Activated CD8-positive, alpha-beta memory T cell treated with anti-CD3 and anti-CD28 coated beads, Interleukin-2, amount 50 U/mL, for 48 hours (primary cell): ENCODE measurements at regions not wholly inside any gene's neighbourhood (a gene's known extent, or its start where the extent isn't known, plus 50 kb on each side); places are given as distances from the start of the nearest gene placed in this dataset.

ENCODE experiments used
- DNase-seq: peaks from one replicate; pipeline ENCODE4 v3.0.0-alpha.2; 2020

DNA sequence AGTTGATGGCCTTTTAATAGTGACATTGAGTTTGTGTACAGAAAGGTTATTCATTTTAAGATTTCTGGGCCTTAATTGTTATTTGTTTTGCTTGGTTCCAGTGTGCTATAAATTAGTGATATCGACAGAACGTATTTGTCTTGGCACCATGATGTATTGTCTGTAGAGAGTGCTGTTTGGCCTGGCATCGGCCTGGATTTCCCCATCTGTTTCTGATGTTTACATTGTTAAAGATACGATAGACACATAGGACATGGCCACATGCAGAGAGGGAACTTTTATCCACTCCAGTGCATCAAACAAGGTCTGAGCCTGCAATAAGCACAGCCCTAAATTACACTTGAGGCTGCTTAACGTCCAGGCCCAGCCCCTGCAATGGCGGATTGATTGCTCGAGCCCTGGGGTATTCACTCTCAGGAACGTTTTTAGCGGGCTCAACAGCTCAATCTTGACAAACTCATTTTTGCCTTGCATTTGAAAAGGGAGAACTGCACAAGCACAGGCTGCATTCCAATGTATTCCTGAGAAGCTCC is 144.7 kb downstream of the SLC4A3 start:
- DNase-seq: no peak

- no peak for DNase-seq
Observed at GRCh38 chr2:219772697-219773096, 145.3 kb downstream of the SLC4A3 start.

GRCh38 chr2:219775506-219775905 is 148.1 kb downstream of the SLC4A3 start:
- no peak for DNase-seq

GRCh38 chr2:219777388-219777787 is 150.0 kb downstream of the SLC4A3 start:
- no peak for DNase-seq

GRCh38 chr2:219778189-219778588 is 150.8 kb downstream of the SLC4A3 start:
- DNase-seq: no peak

- no peak for DNase-seq
Observed at GRCh38 chr2:219782737-219783348, 155.4 kb downstream of the SLC4A3 start.

GRCh38 chr2:219783359-219783975 is 156.0 kb downstream of the SLC4A3 start:
- DNase-seq: no peak

GRCh38 chr2:219784178-219784577 is 156.7 kb downstream of the SLC4A3 start:
- no peak for DNase-seq

DNA sequence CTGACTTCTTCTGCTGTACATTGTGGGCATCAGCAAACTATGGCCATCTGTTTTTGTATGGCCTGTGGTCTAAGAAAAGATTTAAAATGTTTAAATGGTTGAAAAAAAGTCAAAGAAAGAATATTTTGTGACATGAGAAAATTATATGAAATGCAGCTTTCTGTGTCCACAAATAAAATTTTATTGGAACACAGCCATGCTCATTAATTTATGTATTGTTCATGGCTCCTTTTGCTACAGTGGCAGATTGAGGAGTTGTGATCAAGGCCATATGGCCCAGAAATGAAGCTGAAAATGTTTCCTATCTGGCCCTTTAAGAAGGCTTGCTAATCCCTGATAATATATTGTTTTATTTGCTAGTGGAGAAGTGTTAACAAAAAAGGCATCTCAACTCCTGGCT is 162.0 kb downstream of the SLC4A3 start:
- no peak for DNase-seq

GRCh38 chr2:219792446-219792845 is 165.0 kb downstream of the SLC4A3 start:
- no peak for DNase-seq

DNA sequence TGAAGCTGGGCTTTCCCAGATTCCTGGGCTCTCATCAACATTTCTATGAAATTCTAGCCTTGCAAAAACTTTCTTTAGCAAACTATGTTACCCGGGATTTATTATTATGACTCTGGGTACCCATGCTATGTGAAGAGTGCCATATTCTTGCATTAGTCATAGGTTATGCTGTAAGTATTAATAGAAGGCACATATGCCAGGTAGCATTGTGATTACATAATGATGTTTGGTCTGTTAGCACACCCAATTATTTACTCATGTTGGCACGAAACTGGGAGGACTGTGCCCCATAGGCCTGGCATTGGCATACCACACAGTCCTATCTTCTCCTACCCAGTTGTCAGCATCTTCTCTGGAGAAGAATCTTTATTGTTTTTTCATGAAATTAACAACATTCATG is 171.0 kb downstream of the SLC4A3 start:
- no peak for DNase-seq

- DNase-seq: no peak
Observed at GRCh38 chr2:219803294-219803693, 175.9 kb downstream of the SLC4A3 start.

DNA sequence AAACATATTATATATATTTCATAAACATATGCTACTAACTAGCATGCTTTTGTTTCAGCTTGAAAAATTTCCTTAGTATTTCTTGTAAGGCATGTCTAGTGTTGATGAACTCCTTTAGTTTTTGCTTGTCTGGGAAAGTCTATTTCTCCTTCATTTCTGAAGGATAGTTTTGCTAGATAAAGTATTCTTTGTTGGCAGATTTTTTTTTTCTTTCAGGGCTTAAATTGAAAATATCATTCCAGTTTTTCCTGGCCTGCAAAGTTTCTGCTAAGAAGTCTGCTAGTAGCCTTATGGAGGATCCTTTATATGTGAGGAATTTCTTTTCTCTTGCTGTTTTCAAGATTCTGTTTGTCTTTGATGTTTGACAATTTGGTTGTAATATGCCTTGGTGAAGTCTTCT is 183.5 kb downstream of the SLC4A3 start:
- DNase-seq: no peak

DNA sequence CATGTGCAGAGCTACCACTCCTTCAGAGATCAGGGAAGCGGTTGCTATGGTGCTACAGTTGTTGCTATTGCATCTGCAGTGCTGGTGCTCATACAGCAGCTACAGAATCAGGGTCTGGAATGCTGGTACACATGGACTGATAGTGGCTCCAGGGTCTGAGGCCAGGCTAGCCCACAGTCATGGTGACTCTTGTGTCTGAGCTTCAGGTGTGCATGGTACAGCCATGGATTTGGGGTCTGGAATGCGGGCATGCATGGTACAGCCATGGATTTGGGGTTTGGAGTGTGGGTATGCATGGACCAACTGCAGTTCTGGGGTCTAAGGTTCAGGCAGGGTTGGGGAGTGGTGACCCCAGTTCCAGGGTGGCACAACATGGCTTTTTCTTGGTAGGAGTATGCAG is 185.2 kb downstream of the SLC4A3 start:
- no peak for DNase-seq

GRCh38 chr2:219820767-219821166 is 193.3 kb downstream of the SLC4A3 start:
- DNase-seq: no peak

- no peak for DNase-seq
Observed at GRCh38 chr2:219823574-219823973, 196.1 kb downstream of the SLC4A3 start.

GRCh38 chr2:219824996-219825395 is 197.6 kb downstream of the SLC4A3 start:
- DNase-seq: no peak

DNA sequence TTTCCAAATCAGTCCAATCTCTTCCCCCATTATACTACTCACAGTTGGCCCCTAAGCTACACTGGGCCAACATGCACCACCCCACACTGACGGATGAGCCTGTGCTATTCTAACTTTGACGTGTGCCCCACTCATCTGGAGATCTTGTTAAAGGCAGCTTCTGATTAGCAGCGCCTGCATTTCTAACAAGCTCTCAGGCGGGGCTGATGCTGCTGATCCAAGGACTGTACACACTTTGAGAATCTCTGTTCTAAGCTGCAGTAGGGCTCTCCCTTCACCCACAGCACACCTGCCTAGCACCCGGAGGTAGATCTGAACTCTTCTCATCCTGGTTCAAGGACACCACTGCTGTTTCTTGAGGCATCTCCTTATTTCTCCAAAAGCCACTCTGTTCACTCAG is 200.7 kb downstream of the SLC4A3 start:
- DNase-seq: no peak

DNA sequence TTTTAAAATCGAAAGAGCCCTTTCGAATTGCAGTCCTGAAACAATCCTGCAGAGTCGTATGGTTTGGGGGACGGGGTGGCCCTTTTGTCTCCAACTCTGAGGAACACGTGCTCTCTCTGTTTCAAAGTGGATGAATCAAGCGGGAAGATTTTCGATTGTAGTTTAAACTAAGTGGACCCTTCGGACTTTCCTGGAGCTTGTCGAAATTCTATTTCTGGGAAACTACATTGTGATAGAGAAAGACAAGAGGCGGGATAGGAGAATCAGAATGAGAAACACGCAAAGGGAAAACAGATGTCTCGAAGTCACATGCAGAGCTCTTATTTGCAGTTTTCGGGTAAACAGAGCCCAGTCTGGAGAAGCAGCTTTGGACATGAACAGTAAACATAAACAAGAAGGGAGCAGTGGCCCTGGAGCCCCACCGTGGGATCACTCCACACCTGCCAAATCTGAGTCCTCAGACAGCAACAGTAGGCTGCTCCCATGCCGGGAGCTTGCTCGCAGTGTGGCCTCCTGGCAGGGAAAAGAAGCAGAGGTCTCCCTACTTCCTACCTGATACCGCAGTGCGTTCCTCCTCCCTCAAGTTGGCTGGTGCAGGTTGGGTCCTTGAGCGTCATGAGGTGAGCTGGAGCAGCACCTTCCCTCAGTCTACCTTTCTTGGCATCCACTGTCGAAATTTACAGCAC is 202.4 kb downstream of the SLC4A3 start:
- no peak for DNase-seq

DNA sequence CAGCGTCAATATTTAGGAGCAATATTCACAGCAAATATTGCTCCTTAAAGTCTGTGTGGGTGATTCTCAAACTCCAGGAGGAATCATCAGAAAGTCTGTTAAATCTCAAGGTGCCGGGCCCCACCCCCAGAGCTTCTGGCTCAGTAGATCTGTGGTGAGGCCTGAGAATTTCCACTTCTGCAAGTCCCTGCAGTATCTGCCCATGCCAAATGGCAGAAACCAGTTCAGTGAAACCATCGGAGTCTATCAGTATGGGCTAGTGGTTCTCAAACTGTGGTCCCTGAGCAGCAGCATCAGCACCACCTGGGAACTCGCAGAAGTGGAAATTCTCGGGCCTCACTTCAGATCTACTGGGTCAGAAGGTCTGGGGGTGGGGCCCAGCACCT is 202.9 kb downstream of the SLC4A3 start:
- no peak for DNase-seq

- DNase-seq: no peak
Observed at GRCh38 chr2:219831957-219832356, 204.5 kb downstream of the SLC4A3 start.

DNA sequence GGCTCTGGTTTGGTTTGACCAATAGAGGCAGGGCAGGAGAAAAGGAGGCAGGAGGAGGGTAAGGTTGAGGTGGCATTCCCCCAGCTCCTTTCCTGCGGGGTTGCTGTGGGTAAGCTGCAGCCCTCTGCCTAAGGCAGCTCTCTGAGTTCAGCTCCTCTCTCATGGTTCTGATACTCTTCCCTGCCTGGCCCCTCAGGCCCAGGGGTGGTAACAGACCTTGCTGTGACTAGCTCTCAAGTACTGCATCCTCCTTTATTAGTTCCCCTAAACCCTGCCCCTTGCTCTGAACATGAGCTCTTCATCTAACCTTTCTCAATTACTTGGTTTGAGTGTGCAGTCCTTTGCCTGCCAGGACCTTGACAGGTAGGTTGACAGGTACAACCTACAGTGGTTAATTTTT is 205.5 kb downstream of the SLC4A3 start:
- no peak for DNase-seq

DNA sequence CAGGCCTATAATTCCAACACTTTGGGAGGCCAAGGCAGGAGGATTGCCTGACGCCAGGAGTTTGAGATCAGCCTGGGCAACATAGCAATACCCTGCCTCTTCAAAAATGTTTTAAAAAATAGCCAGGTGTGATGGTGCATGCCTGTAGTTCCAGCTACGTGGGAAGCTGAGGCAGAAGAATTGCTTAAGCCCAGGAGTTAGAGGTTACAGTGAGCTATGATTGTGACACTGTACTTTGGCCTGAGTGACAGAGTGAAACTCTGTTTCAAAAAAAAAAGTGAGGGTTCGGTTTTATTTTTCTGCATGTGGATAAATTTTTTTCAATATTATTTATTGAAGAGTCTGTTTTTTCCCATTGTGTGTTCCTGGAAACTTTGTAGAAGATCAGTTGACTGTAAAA is 208.1 kb downstream of the SLC4A3 start:
- no peak for DNase-seq

GRCh38 chr2:219836647-219837177 is 209.3 kb downstream of the SLC4A3 start:
- DNase-seq: no peak
